GM18909 (cell line): ENCODE measurements at regions not wholly inside any gene's neighbourhood (a gene's known extent, or its start where the extent isn't known, plus 50 kb on each side); places are given as distances from the start of the nearest gene placed in this dataset.
"Not testable (repeated sequence)": the region's sequence is repeated elsewhere in the genome, so short reads cannot be mapped to it uniquely, and the experiment has no call there.

ENCODE experiments used
- ATAC-seq: cut with Tn5 transposase; IDR thresholded peaks from one replicate; pipeline ENCODE4 v1.9.1; 2021; ENCODE audit warnings: mild to moderate bottlenecking; ENCODE audit not compliant: unreplicated experiment, poor library complexity

DNA sequence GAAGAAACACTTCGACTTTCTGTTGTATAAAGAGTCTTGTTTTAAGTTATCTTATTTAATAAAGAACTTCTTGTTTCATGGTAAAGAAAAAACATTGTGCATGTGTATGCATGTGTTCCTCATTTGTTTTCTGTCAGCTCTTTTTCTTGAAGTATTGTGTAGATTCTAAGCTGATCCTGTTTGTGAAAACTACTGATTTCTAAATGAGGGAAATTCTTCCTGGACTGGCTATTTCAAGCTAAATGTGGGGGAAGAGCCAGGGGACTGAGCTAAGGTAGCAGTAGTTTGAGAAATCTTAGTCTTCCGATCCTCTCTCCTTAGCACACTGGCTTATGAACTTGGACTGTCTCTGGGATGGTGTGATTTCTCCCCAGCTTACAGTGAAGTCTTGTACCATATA is 56.4 kb upstream of the RBMS1 start:
- ATAC-seq: no peak

DNA sequence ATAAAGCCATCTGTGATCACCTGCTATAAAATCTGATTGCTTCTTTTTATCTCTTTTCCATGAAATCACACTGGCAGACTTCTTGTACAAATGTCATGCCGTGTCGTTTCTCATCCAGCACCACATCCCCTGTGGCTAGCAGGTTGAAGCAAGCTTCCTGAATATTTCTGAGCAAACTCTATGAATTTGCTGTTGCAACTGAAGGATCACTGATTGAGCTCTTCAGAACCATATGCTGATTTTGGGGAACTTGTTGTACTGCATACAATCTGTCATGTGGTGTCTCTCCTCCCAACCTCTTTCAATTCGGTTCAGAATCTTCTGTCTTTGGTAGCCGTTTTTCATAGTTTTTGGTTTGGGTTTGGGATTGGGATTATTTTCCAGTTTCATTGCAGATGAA is 57.7 kb upstream of the RBMS1 start:
- ATAC-seq: no peak

DNA sequence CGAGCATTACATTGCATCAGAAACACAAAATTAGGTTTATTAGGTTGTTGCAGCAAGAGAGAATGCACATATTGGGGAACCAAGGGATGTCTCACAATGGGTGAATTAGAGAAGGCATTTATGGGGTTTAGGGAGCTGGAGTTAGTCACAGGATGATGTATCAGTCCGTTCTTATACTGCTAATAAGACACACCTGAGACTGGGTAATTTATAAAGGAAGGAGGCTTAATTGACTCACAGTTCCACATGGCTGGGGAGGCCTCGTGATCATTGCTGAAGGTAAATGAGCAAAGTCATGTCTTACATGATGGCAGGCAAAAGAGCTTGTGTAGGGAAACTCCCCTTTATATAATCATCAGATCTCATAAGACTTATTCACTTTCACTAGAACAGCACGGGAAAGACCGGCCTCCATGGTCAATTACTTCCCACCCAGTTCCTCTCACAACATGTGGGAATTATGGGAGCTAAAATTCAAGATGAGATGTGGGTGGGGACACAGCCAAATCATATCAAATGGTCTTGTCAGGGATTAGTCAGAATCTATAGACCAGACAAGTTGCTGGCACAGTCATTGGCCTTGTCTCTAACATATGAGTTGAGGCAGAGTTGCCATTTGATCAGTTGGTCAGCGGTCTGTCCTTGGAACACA is 61.9 kb upstream of the RBMS1 start:
- ATAC-seq: no peak

DNA sequence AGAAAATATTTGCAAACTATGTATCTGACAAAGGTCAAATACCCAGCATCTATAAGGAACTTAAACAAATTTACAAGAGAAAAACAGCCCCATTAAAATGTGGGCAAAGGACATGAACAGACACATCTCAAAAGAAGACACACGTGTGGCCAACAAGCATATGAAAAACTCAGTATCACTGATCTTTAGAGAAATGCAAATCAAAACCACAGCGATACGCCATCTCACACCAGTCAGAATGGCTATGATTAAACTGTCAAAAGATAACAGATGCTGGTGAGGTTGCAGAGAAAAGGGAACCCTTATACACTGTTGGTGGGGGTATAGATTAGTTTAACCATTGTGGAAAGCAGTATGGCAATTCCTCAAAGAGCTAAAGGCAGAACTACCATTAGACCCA is 64.3 kb upstream of the RBMS1 start:
- ATAC-seq: no peak

DNA sequence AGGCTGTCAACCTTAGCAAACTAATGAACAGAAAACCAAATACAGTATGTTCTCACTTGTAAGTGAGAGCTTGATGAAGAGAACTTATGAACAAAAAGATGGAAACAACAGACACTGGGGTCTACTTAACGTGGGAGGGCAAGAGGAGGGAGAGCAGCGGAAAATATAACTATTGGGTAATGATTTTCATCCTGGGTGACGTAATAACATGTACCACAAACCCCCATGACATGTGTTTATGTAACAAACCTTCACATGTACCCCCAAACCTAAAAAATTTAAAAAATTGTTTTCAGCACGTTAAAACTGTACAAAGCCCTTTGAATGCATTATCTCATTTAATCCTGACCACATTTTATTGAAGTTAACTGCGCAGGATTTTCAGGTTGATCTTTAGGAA is 64.9 kb upstream of the RBMS1 start:
- ATAC-seq: no peak

DNA sequence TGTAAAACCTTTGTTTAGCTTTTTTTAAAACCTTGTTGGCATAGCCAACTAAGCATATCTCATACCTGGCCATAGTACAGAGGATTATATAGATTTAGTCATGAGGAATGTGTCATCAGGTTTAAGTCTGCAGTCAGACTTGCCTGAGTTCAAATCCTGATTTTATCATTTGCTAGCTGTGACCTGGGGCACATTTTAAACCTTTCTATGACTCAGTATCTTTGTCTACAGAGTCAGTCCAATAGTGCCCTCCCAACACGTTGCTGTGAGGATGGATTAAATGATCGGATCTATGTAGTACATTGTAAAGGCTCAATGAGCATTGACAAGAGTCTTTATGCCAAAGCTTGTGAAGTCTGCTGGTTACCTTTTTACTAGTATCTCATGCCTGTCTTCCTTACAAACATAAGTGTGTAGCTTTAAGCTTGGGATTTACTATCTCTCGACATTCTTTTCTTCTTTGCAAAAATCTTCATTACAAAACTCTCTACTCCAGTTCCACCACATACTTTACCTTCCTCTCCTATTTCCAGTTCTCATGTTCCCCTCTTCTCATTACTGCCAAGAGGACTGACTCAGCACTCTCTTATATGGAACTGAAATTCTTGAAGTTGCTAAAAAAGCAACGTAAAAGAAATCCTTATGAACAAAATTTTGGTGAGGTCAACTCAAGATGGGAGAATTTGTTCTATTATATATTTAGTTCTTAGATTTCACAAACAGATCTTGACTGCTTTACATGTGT is 68.1 kb upstream of the RBMS1 start:
- no peak for ATAC-seq

DNA sequence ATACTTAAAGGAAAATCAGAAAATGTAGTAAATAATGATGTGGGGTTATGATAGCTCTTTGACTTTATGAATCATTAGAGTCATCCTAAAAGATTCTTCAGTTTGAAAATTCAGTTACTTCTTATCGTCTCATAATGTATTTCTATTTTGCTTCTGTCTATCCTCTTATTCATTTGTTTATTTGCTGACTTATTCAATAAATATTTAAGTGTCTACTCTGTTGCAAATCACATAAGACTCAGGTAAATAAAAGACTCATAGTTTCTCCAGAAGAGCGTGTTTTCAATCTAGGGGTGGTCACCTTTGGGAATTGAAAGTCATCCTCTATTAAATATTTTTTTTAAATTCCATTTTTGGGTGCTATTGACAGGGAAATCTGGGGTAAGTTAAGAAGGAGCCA is 69.1 kb upstream of the RBMS1 start:
- ATAC-seq: no peak

DNA sequence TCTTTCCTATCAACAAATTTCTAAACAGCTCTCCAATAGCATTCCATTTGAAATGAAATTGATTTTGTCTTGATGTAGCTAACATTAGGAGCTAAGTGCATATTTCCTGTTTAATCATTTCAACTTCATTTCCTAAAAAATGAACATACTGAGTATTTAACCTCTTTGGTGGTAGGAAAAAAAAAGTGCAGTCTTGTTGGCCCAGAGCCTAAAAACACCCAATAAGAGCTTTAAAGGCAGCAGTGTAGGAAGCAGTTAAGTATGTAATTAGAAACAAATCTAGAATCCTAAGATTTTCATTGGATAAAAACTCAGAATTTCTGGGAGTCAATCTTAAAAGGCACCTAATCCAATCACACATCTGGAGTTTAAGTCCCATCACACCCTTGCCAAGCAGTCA is 71.0 kb upstream of the RBMS1 start:
- ATAC-seq: no peak

DNA sequence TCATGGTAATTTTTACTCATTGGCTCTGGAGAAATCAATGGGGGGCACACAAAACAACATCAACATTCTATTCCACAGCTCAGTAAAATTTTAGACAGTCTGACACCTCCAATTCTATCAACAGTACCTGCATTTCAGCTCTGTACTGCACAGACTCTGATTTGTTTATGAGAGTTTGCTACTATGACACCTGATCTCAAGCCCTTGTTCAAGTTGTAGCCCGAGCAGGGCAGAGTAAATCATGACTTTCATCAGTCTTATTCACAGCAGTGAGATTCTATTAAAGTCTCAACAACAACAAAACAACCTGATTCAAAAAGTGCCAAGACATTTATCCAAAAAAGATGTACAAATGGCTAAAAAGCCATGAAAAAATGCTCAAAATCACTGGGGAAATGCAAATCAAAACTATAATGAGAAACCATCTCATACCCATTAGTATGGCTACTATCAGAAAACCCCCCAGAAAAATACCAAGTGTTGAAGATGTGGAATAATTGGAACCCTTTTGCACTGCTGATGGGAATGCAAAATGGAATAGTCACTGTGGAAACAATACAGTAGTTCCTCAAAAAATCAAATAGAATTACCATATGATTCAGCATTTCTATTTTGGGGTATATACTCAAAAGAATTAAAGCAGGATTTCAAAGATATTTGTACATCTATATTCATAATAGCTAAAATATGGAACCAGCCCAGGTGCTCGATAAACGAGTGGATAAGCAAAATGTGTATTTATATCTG is 71.7 kb upstream of the RBMS1 start:
- no peak for ATAC-seq

DNA sequence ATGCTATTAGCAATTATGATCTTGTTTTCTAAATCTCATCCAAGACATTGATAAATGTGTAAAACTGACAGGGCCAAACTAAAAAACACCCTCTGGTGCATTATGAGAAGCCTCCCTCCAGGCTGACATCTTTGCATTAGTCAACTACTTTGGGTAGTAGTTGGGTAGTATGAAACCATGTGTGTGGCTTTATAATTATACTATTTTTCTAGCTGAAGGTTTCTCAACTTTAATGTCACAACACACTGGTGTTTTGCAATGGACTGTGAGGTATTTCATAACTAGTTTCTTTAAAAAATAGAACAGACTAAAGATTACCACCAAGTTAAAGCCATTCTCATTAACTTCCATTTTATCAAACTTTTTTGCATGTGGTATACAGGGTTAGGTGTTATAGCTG is 73.1 kb upstream of the RBMS1 start:
- no peak for ATAC-seq

DNA sequence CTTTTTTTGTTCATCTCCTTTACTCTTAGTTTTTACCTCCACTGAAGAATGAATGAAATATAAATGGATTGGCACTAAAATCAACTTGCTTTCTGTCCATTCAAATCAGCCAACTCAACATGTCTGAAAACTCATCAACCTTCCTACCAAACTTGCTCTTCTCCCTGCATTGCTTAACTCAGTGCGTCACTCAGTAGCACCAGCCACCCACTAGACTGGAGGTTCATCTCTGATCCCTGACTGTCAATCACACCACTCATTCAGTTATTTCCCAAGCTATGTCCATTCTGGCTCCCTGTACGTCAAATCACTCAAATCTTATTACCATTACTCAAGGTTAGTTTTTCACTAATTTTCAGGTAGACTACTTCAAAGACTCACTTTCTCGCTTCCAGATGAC is 75.2 kb upstream of the RBMS1 start:
- ATAC-seq: no peak

DNA sequence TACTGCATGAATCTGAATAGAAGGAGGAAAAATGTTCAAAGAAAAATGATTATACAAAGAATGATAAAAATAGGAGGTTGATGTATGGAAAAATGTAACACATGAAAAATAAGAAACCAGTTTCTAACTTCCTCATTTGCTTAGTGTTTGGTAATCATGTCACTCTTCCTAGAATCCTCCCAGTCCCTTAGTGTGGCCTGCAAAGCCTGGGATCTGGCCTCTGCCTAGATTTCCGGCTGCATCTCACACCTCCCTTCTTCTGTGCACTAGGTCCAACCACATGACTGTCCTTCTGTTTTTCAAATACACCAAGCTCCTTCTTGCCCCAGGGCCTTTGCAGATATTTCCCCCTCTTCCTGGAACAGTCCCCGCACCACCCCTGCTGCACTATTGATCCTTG is 76.8 kb upstream of the RBMS1 start:
- ATAC-seq: no peak

DNA sequence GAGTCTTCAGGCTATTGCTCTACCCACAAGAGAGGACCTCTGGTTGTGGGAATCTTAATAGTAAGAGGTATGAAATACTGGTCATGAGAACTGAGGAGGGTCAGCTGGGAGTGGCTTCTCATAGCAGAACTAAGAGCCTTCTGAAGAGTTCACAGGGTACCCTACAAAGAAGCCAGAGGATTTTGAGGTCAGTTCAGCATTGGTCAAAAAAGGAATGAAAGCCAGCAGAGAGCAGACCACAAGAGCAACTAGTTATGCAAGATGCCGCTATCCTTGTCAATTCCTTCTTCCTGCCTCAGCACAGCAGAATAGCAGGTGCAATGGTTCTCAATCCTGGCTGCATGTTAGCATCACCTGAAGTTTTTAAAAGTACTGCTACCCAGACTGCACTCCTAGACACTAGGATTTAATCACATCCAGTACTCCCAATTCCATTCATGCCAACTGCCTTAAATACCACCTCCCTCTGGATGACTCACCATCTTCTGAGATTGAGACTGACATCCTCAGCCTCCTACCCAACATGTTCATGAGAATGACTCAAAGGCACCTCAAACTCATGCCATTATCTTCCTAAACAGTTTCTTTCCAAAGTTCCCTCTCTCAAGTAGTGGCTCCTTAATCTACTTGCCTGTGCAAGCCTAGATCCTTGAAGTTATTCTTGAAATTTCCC is 81.0 kb upstream of the RBMS1 start:
- no peak for ATAC-seq

DNA sequence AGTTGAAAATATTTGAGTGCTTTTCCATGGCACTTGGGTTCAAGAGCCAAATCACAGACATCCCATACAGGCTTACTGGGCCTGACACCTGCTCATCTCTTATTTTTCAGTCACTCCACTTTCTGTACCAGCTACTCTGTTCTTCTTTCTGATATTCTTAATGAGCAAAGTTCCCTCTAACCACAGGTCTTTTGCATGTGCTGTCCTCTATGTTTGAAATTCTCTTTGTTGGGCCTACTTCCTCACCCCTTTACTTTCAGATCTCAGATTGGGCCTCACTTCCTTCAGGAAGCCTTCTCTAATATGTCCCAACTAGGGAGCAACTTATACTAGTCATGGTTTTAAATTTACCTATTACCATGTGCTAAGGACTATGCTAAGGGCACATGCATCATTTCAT is 81.8 kb upstream of the RBMS1 start:
- ATAC-seq: no peak

DNA sequence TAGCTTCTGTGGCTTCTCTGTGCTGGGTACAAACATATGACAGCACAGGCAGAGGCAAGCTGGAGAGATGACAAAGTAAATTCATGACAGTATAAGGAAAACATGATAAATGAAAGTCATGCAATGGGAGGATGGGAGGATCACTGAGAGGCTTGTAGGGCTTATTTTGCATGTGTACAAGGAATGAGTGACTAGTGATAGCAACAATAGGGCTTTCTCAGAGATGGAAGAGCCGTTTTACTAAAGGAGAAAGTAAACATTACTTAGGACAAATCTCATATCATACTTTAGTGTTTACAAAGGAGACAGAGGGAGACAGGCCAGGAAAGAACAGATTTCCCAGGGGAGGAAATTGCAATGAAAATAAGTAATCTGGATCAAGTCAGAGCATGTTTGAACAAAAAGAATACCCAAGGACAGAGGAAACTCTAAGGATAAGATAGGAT is 82.5 kb upstream of the RBMS1 start:
- ATAC-seq: no peak

DNA sequence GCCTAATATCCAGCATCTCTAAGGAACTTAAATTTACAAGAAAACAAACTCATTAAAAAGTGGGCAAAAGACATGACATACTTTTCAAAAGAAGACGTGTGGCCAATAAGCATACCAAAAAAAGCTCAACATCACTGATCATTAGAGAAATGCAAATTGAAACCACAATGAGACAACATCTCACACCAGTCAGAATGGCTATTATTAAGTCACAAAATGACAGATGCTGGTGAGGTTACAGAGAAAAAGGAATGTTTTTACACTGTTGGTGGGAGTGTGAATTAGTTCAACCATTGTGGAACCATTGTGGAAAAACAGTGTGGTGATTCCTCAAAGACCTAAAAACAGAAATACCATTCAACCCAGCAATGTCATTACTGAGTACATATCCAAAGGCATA is 83.5 kb upstream of the RBMS1 start:
- not testable (repeated sequence) for ATAC-seq

DNA sequence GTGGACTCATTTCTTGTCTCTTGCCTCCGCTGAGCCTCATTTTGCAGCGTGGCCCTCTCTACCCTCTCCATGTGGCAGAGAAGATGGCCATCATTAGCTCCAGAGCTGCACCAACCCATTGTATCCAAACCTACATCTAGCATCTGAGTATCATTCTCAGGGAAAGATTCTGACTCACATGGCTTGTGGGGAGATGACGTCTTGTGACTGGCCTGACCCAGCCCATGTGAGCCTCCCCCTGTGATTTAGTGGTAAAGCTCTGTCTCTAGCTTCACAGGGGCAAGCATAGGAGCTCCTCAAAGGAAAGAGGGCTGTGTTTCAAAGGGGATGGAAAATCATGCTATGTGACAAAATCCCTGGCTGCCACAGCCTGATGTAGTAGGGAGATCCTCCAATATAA is 87.4 kb upstream of the RBMS1 start:
- no peak for ATAC-seq

DNA sequence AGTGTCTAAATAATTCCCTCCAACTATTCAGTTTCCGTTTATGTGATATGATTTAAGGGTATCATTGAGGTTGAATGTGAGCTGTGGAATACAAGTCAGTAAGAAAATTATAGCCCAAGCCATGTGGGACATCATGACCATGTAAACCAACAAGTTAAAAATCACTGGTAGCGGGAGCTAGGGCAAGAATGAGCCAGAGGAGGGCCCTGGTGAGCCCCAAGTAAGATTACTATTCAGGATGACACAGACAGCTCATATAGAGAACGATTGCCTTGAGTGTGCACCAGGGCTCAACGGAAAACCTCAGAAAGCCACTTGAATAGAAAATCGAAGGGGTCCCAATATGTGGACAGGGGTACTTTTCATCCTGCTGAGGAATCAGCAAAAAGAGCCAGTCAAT is 87.8 kb upstream of the RBMS1 start:
- no peak for ATAC-seq

DNA sequence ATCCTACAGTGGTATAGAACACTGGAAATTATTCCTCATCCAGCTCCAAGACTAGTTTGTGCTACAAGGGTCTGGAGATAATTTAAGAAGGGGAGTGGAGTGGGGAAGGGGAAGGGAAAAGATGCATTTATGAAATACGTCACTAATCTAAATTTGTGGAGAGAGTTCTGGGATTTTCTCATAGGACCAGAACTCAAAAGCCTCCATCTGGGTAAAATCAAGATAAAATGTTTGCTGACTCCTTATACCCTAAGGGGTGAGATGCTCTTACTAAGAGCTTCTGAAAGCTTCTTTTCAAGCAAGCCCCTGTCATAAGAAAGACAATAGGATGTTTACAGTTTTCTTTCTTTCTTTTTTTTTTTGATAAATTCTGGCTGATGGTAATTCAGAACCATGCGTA is 88.5 kb upstream of the RBMS1 start:
- ATAC-seq: no peak

DNA sequence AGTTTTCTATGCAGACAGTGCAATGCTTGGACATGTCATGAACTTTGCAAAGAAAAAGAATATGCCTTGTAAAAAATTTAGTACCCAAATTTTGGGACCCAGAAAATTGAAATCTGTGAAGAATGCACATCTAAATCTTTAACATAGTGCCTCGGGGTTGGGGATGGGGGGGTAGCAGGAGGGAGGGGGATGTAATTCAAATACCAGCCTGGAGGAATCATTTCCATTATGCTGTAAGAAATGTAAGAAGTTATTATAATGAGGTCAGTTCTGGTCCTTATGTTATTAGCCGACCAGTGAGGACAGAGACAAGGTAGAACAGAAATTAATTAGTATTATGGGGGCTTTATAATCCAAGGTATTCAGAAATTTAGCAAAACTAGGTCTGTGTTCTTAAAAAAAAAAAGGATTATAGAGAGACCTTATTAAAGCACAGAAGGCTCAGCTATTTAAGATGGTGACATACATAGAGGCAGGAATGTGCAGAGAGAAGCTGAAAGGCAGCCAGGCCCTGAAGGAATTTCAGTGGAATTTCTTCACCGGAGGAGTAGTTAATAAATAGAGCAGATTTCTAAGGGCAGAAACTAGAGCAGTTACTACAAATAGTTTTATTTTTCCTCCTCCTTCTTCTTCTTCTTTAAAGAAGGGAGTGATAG is 89.0 kb upstream of the RBMS1 start:
- ATAC-seq: no peak

DNA sequence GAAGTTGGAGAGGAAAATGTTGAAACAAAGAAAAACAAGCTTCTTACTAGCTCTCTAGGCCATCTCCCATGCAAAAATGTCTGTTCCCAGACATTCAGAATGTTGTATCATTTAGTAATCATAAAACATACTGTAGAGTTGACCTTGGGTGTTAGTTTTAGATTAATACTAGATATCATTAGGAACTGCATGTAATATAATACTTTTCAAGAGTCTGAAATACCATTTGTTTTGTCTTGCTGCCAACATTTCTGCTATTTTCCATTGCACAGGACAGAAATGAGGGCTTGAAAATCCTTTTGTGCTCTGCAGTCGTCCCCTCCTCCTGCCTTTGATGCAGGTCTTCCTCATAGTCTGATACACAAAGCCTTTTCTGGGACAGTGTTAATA is 89.5 kb upstream of the RBMS1 start:
- ATAC-seq: no peak
